ENCODE measurements at regions not wholly inside any gene's neighbourhood (a gene's known extent, or its start where the extent isn't known, plus 50 kb on each side); places are given as distances from the start of the nearest gene placed in this dataset.
"Not testable (repeated sequence)": the region's sequence is repeated elsewhere in the genome, so short reads cannot be mapped to it uniquely, and the experiment has no call there.

DNA sequence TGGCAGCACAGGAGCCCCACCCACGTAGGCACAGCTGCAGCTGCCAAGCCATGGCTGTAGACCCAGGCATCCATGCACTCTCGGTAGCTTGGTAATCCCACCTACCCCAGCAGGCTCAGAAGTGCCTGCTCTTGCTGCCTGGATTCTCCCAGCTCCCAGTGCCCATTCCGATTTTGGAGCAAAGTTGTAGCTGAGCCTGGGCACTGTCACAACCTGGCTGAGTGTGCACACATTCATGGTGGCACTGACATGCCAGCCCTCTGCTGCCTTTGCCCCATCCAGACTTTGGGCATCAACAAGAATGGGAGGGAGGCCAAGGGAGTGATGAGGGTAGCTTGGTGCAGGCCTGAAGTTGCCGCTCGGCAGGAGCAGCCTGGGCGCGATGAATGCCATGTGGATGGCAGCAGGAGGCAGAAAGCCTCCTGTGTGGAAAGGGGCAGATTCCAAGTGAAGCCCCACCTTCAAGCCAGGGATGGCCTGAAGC is 936.6 kb upstream of the PTPRD start:
- no peak for DNase-seq

DNA sequence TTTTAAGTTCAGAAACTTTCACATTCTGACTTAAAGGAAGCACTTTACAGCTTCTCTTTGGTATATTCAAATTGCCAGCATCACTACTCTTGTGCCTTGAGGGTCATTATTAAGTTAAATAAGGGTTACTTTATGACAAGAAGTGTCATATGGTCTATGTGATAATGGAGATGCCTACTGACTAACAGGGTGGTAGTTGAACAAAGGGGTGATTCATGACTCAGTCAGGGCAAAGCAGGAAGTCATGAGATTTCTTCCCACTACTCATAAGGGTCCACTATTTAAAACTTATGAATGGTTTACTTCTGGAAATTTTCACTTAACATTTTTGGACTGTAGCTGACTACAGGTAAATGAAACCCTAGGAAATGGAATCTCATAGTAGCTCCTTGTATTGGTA is 938.3 kb upstream of the PTPRD start:
- no peak for DNase-seq

GRCh38 chr9:11558043-11558442 is 945.2 kb upstream of the PTPRD start:
- no peak for DNase-seq

GRCh38 chr9:11559001-11559776 is 946.4 kb upstream of the PTPRD start:
- DNase-seq, result no peak

- DNase-seq, result peak; percentile 22
These were observed 964.7 kb upstream of the PTPRD start for GRCh38 chr9:11577522-11577921.

- DNase-seq, result no peak
These were observed 983.0 kb upstream of the PTPRD start for GRCh38 chr9:11595756-11596155.

GRCh38 chr9:11618241-11618805 is 1005.5 kb upstream of the PTPRD start:
- no peak for DNase-seq

- no peak for DNase-seq
These were observed 1019.9 kb upstream of the PTPRD start for GRCh38 chr9:11632691-11633090.

- no peak for DNase-seq
These were observed 1034.0 kb upstream of the PTPRD start for GRCh38 chr9:11646831-11647230.

DNA sequence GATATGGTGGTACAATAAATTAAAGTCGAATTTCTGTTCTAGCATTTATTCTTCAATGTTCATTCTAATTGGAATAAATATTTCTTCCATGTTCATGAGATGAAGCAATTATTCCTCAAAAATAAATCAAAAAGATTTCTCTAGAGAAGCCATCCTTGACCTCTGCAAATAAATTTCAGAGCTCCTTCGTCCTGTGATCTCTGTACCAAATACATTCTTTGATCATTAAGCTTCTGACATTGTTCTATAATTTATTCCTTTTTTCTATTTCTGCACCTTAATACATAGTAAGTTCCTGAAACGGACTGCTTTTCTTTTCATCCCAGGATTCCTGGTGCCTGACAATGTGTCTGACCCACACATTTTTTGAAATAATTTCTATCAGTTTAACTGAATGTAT is 1039.3 kb upstream of the TYRP1 start:
- DNase-seq, result no peak

GRCh38 chr9:11663913-11664312 is 1029.3 kb upstream of the TYRP1 start:
- no peak for DNase-seq

DNA sequence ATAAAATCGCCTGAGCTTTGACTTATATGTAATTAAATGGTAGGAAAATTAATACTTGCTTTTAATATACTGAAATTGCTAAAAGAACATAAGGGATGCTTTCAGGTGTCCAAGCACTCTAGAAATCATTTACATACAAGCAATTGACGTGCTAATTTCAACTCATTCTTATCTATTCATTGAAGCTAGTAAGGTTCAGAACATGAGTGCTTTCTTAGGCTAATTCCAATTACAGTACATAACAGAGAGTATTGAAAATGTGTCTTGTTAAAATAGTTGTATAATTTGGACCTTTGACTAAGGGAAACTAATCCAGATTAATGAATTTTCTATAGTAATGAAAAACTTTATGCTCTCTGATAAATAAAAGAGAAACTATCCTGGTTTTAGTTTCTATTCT is 1016.4 kb upstream of the TYRP1 start:
- no peak for DNase-seq

DNA sequence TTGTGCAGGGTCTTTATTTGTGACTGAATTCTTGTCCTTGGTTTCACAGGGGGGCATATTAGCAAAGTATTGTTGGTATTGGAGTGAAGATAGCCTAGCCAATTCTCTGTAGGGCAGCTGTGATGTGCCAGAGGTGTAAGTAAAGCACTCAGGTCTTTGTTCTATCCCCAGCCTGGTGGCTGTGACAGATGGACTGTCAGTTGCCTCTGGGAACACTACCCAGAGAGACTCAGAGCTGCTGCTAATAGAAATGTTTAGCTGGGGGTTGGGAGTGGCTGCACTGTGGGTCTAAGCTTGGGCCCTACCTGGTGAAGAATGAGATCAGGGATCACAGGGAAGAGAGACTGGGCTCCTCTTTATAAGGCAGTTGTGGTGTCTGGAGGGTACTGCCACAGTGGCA is 1006.5 kb upstream of the TYRP1 start:
- no peak for DNase-seq

- no peak for DNase-seq
These were observed 996.1 kb upstream of the TYRP1 start for GRCh38 chr9:11697126-11697525.

- DNase-seq, result no peak
These were observed 991.5 kb upstream of the TYRP1 start for GRCh38 chr9:11701706-11702105.

- peak; percentile 32 for DNase-seq
These were observed 990.6 kb upstream of the TYRP1 start for GRCh38 chr9:11702548-11702947.

GRCh38 chr9:11704198-11704597 is 989.0 kb upstream of the TYRP1 start:
- not testable (repeated sequence) for DNase-seq

DNA sequence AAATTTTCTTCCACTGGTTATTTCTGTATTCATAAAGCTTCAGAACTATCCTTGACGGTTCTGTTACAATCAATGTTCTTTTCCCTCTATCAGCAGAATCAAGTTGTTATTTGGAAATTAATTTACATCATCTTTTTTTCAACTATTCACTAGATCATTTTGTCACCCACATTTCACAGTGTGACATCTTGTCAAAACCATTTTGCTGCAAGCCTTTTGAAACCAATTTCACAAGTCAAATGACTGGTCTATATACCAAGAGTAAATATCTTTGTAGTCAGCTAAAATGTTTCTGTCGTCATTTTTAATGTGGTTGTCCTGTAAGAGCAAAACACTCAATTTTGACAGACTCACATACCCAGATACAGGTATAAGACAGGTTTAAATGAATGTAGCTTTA is 984.3 kb upstream of the TYRP1 start:
- DNase-seq, result no peak

DNA sequence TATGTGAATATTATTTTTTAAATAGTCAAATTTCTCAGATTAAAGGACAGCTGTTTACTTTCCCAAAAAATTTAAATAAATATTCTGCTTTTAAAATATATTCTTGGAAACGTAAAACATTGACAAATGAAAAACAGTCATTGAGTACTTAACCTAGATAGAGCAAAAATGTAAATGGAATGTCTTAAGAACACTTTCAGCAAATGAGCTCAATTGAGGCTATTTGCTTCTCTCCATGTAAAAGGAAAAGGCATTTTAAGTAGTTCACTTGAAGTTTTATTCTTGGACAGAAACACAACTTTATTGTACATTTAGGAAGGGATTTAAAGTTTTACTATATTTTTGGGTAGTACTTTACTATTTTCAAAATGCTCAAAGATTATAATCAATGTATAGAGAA is 983.6 kb upstream of the TYRP1 start:
- DNase-seq, result no peak

DNA sequence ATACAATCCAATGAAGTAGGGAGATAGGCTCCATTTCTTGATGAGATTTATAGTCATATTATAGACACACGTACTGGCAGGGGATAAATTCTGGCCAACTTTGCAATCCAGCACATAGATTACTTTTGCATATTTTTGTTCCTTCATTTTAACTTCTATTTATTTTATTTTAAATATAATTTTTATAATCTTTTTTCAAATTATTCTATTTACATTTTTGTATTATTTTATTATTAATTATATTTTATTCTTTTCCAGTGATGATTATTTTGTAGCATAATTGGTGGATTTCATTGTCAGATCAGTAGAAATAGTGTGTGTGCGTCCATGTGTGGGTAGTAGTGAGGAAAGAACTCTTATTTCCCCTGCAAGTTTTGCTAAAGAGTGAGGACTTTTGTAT is 980.1 kb upstream of the TYRP1 start:
- no peak for DNase-seq

DNA sequence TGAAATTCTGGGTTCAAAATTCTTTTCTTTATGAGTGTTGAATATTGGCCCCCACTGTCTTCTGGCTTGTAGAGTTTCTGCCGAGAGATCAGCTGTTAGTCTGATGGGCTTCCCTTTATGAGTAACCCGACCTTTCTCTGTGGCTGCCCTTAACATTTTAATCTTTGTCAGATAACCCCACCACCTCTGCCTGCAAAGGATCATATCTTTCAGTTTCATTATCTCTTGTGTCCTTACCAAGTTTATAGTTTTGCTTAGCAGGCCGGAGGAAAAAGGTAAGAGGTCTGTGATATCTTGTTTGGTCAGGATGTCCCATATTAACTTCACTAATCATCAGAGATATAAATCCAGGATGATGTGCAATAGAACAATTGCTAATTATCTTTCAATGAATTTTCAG is 970.2 kb upstream of the TYRP1 start:
- DNase-seq, result no peak

GRCh38 chr9:11726659-11727058 is 966.5 kb upstream of the TYRP1 start:
- DNase-seq, result no peak

- no peak for DNase-seq
These were observed 957.8 kb upstream of the TYRP1 start for GRCh38 chr9:11735391-11735790.

- DNase-seq, result no peak
These were observed 950.7 kb upstream of the TYRP1 start for GRCh38 chr9:11742471-11742870.

DNA sequence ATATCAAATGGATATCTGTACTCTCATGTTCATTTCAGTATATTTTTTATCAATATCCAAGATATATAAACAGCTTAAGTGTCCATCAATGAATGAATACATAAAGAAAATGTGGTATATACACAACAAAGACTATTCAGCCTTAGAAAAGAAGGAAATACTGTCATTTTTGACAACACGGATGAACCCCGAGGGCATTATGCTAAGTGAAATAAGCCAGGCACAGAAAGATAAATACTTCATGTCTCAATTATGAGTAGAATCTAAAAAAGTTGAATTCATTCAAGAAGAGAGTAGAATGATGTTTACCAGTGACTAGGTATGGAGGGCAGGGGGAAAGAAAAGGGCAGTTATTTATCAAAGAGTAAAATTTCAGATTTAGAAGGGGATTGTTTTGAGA is 949.8 kb upstream of the TYRP1 start:
- DNase-seq, result no peak

Measured in NCI-H1436 (cell line).